Neural cell (in vitro differentiated cells): ENCODE measurements at regions not wholly inside any gene's neighbourhood (a gene's known extent, or its start where the extent isn't known, plus 50 kb on each side); places are given as distances from the start of the nearest gene placed in this dataset.

Experiments used
- H2AFZ ChIP-seq: fragments of 200-600, 300-800 bp; sonication (generic), shearing (Covaris generic); 2 replicates; pipeline ENCODE4 v1.6.0; 2014; ENCODE audit warnings: low read depth, mild to moderate bottlenecking, antibody characterized with exemption, low read length, moderate library complexity
- H3F3A ChIP-seq: fragments of 200-600 bp; shearing (Covaris generic); 2 replicates; pipeline ENCODE4 v1.6.1; 2016; ENCODE audit warnings: mild to moderate bottlenecking, moderate library complexity, mixed read lengths, antibody characterized with exemption, low read length; ENCODE audit not compliant: insufficient read depth, poor library complexity, severe bottlenecking
- H3K27ac ChIP-seq: fragments of 200-600, 300-800 bp; sonication (generic), shearing (Covaris generic); 2 replicates; pipeline ENCODE4 v1.5.1; 2014; ENCODE audit warnings: mild to moderate bottlenecking, low read length, moderate library complexity
- H3K27me3 ChIP-seq: fragments of 300-800, 200-600 bp; sonication (generic), shearing (Covaris generic); 2 replicates; pipeline ENCODE4 v1.6.0; 2014; ENCODE audit warnings: mild to moderate bottlenecking, low read depth, low read length, moderate library complexity; ENCODE audit not compliant: insufficient read depth
- H3K36me3 ChIP-seq: fragments of 300-800, 200-600 bp; sonication (generic), shearing (Covaris generic); 2 replicates; pipeline ENCODE4 v1.5.1; 2014; ENCODE audit warnings: mild to moderate bottlenecking, antibody characterized with exemption, low read length, moderate library complexity; ENCODE audit not compliant: insufficient read depth
- H3K4me2 ChIP-seq: fragments of 300-800, 200-600 bp; sonication (generic), shearing (Covaris generic); 2 replicates; pipeline ENCODE4 v1.6.0; 2014; ENCODE audit warnings: mild to moderate bottlenecking, low read length
- H3K4me3 ChIP-seq: fragments of 300-800, 200-600 bp; sonication (generic), shearing (Covaris generic); 2 replicates; pipeline ENCODE4 v1.5.1; 2014; ENCODE audit warnings: mild to moderate bottlenecking, low read length, moderate library complexity
- H3K79me2 ChIP-seq: fragments of 200-600 bp; shearing (Covaris generic); replicated peaks from 2 replicates; pipeline ENCODE4 v1.6.0; 2014; ENCODE audit warnings: mild to moderate bottlenecking, low read length, moderate library complexity; ENCODE audit not compliant: insufficient read depth
- H3K9ac ChIP-seq: fragments of 300-800, 200-600 bp; sonication (generic), shearing (Covaris generic); 2 replicates; pipeline ENCODE4 v1.6.1; 2016; ENCODE audit warnings: mild to moderate bottlenecking, low read length, mixed read lengths
- H3K9me2 ChIP-seq: fragments of 200-600 bp; shearing (Covaris generic); 2 replicates; pipeline ENCODE4 v1.6.1; 2016; ENCODE audit warnings: mild to moderate bottlenecking, low read length, mixed read lengths; ENCODE audit not compliant: insufficient read depth
- H3K9me3 ChIP-seq: fragments of 200-600, 300-800 bp; sonication (generic), shearing (Covaris generic); 2 replicates; pipeline ENCODE4 v1.6.1; 2016; ENCODE audit warnings: mild to moderate bottlenecking, mixed run types, low read length, moderate library complexity, mixed read lengths
- H4K20me1 ChIP-seq: fragments of 200-600 bp; shearing (Covaris generic); 2 replicates; pipeline ENCODE4 v1.6.1; 2016; ENCODE audit warnings: mild to moderate bottlenecking, mixed run types; ENCODE audit not compliant: insufficient read depth
- EP300 ChIP-seq: fragments of 450-650 bp; conservative IDR thresholded peaks from 2 replicates; pipeline ENCODE4 v1.6.1; 2014; ENCODE audit warnings: antibody characterized with exemption, mild to moderate bottlenecking, moderate library complexity; ENCODE audit not compliant: poor library complexity, severe bottlenecking
- EZH2 ChIP-seq: fragments of 200-600, 300-800 bp; shearing (Covaris generic), sonication (generic); IDR thresholded peaks from 2 replicates; pipeline ENCODE4 v1.6.1; 2014; ENCODE audit warnings: antibody characterized with exemption, low read length, borderline replicate concordance, mild to moderate bottlenecking; ENCODE audit not compliant: insufficient read depth, poor library complexity, severe bottlenecking
- MXI1 ChIP-seq: fragments of 450-650 bp; conservative IDR thresholded peaks from 2 replicates; pipeline ENCODE4 v1.6.1; 2014; ENCODE audit warnings: antibody characterized with exemption, mild to moderate bottlenecking; ENCODE audit not compliant: poor library complexity, severe bottlenecking
- POLR2AphosphoS5 ChIP-seq: IDR thresholded peaks from 2 replicates; pipeline ENCODE4 v1.6.1; 2012
- RAD21 ChIP-seq: fragments of 450-650 bp; conservative IDR thresholded peaks from 2 replicates; pipeline ENCODE4 v1.6.1; 2014; ENCODE audit warnings: antibody characterized with exemption, mild to moderate bottlenecking, moderate library complexity
- REST ChIP-seq: IDR thresholded peaks from 2 replicates; pipeline ENCODE4 v1.6.1; 2012; ENCODE audit warnings: borderline replicate concordance
- SMC3 ChIP-seq: fragments of 450-650 bp; conservative IDR thresholded peaks from 2 replicates; pipeline ENCODE4 v1.6.1; 2014; ENCODE audit warnings: antibody characterized with exemption, mild to moderate bottlenecking, moderate library complexity; ENCODE audit not compliant: poor library complexity
- TAF1 ChIP-seq: IDR thresholded peaks from 2 replicates; pipeline ENCODE4 v1.6.1; 2012; ENCODE audit warnings: low read depth
- TF ChIP-seq, protein P1 (sequence below): fragments of 450-650 bp; IDR thresholded peaks from 2 replicates; pipeline ENCODE4 v1.5.1; 2014; ENCODE audit warnings: antibody characterized with exemption, mild to moderate bottlenecking, moderate library complexity; ENCODE audit not compliant: poor library complexity, severe bottlenecking

GRCh38 chr3:22040150-22040549, 289.1 kb upstream of the ZNF385D start:
- no peak overlapping the region for H3K9ac ChIP-seq
- no peaks in the 10 kb centered on the region for H3K9me3 ChIP-seq
- H2AFZ ChIP-seq, result no peak overlapping the region
- no peak overlapping the region for H3K4me2 ChIP-seq
- H4K20me1 ChIP-seq, result no peaks in the 10 kb centered on the region
- no peak overlapping the region for H3K4me3 ChIP-seq
- H3F3A ChIP-seq, result no peaks in the 10 kb centered on the region
- H3K36me3 ChIP-seq, result no peaks in the 10 kb centered on the region
- TF ChIP-seq TAF1, result no peak
- no peak for TF ChIP-seq EZH2
- TF ChIP-seq SMC3, result no peak
- no peak for TF ChIP-seq RAD21
- TF ChIP-seq MXI1, result no peak
- TF ChIP-seq, protein P1, sequence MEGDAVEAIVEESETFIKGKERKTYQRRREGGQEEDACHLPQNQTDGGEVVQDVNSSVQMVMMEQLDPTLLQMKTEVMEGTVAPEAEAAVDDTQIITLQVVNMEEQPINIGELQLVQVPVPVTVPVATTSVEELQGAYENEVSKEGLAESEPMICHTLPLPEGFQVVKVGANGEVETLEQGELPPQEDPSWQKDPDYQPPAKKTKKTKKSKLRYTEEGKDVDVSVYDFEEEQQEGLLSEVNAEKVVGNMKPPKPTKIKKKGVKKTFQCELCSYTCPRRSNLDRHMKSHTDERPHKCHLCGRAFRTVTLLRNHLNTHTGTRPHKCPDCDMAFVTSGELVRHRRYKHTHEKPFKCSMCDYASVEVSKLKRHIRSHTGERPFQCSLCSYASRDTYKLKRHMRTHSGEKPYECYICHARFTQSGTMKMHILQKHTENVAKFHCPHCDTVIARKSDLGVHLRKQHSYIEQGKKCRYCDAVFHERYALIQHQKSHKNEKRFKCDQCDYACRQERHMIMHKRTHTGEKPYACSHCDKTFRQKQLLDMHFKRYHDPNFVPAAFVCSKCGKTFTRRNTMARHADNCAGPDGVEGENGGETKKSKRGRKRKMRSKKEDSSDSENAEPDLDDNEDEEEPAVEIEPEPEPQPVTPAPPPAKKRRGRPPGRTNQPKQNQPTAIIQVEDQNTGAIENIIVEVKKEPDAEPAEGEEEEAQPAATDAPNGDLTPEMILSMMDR, result no peak
- TF ChIP-seq REST, result no peak
- H3K79me2 ChIP-seq, result no peaks in the 10 kb centered on the region
- H3K27me3 ChIP-seq, result no peaks in the 10 kb centered on the region
- no peak overlapping the region for H3K27ac ChIP-seq
- H3K9me2 ChIP-seq, result no peaks in the 10 kb centered on the region

- Histone ChIP-seq H3K9me2 (no peaks in the 10 kb centered on the region), H3K4me2 (no peak overlapping the region), H3K27ac (no peak overlapping the region), H3K9ac (no peak overlapping the region), H3K4me3 (no peak overlapping the region), H2AFZ (no peak overlapping the region), H3K79me2 (no peaks in the 10 kb centered on the region), H4K20me1 (no peaks in the 10 kb centered on the region), H3F3A (no peaks in the 10 kb centered on the region), H3K27me3 (no peaks in the 10 kb centered on the region), H3K9me3 (peaks cover 3% of the 10 kb centered on the region), H3K36me3 (no peaks in the 10 kb centered on the region)
- TF ChIP-seq SMC3, result no peak
- TF ChIP-seq REST, result peak; percentile 54
- TF ChIP-seq, protein P1, result no peak
- TF ChIP-seq EP300, result peak; percentile 75
- peak; percentile 88 for TF ChIP-seq POLR2AphosphoS5
Measured at GRCh38 chr3:22045882-22046281, 294.9 kb upstream of the ZNF385D start.
